HCT116 (cell line): ENCODE measurements at regions not wholly inside any gene's neighbourhood (a gene's known extent, or its start where the extent isn't known, plus 50 kb on each side); places are given as distances from the start of the nearest gene placed in this dataset.

Source experiments
- ATAC-seq: fragments of 200-7000 bp; cut with Tn5 transposase; 2 replicates; pipeline ENCODE4 v1.9.1; 2020; ENCODE audit warnings: mild to moderate bottlenecking, moderate library complexity
- BruUV-seq: library from RNA; stranded (reverse); fragments of 400-500 nt; replicated peaks from 2 replicates; lab custom pipeline; 2021; lab: Mats Ljungman, UMichigan
- CTCF ChIA-PET: fragments of 300-600 bp; sonication (Branson Sonifier 250); formaldehyde crosslinking; loops from one replicate; lab custom pipeline; 2021; ENCODE audit warnings: antibody characterized with exemption; lab: Charles Lee
- POLR2A ChIA-PET: fragments of 300-600, 350-600 bp; sonication (Branson Sonifier 250); formaldehyde crosslinking; loops from one replicate; lab custom pipeline; 2021; ENCODE audit warnings: antibody characterized with exemption; lab: Charles Lee
- RAD21 ChIA-PET, 2 experiments: fragments of 300-600 bp; sonication (Branson Sonifier 250); formaldehyde crosslinking; loops; one replicate each; lab custom pipeline; 2023; ENCODE audit warnings: low total read pairs in 2 of 2; ENCODE audit not compliant: uncharacterized antibody in 2 of 2, unreplicated experiment in 2 of 2, low non-redundant PET in 1 of 2; lab: Charles Lee
- DNase-seq: peaks from one replicate; pipeline ENCODE4 v3.0.0-alpha.2; 2010; ENCODE audit warnings: low read depth, low spot score
- H2AFZ ChIP-seq: fragments of 200-600 bp; shearing (Covaris generic), sonication (generic); 2 replicates; pipeline ENCODE4 v1.6.1; 2017; ENCODE audit warnings: low read depth, mixed run types, mixed read lengths, antibody characterized with exemption, low read length; ENCODE audit not compliant: poor library complexity, severe bottlenecking
- H3K27ac ChIP-seq: 2 replicates; pipeline ENCODE4 v1.5.1; 2012; ENCODE audit warnings: low read depth, low read length
- H3K27me3 ChIP-seq: fragments of 200-600 bp; sonication (generic); 2 replicates; pipeline ENCODE4 v1.6.1; 2016; ENCODE audit warnings: mixed run types, low read length, mixed read lengths; ENCODE audit not compliant: insufficient read depth
- H3K36me3 ChIP-seq, 2 experiments: fragments of 200-500 bp in 1 of 2; fragments of 200-600 bp in 1 of 2; sonication (Bioruptor generic) in 1 of 2; sonication (generic) in 1 of 2; 2 replicates each; pipeline versions ENCODE4 v1.5.1 to v1.6.1; 2014 to 2016; ENCODE audit warnings: low read length in 2 of 2, inconsistent platforms in 1 of 2, mixed read lengths in 1 of 2, mixed run types in 1 of 2; ENCODE audit not compliant: insufficient read depth in 2 of 2, control insufficient read depth in 1 of 2
- H3K4me1 ChIP-seq, 2 experiments: fragments of 200-600 bp in 1 of 2; sonication (generic) in 1 of 2; 2 replicates each; pipeline versions ENCODE4 v1.5.1 to v1.6.1; 2012 to 2017; ENCODE audit warnings: low read length in 2 of 2, inconsistent platforms in 1 of 2, mild to moderate bottlenecking in 1 of 2, mixed read lengths in 1 of 2, mixed run types in 1 of 2, moderate library complexity in 1 of 2; ENCODE audit not compliant: insufficient read depth in 2 of 2, control insufficient read depth in 1 of 2
- H3K4me2 ChIP-seq: fragments of 200-600 bp; sonication (generic); 2 replicates; pipeline ENCODE4 v1.6.1; 2017; ENCODE audit warnings: mixed run types, low read length, mixed read lengths
- H3K4me3 ChIP-seq, 2 experiments: fragments of 200-600 bp in 1 of 2; sonication (generic) in 1 of 2; replicated peaks in 1 of 2; 2 replicates each; pipeline ENCODE4 v1.5.1; 2011 to 2016; ENCODE audit warnings: low read length in 2 of 2, control low read depth in 1 of 2, low read depth in 1 of 2, mild to moderate bottlenecking in 1 of 2, mixed read lengths in 1 of 2, mixed run types in 1 of 2
- H3K79me2 ChIP-seq: fragments of 200-600 bp; sonication (generic); 2 replicates; pipeline ENCODE4 v1.6.1; 2017; ENCODE audit warnings: mild to moderate bottlenecking, mixed run types, low read length, moderate library complexity, mixed read lengths; ENCODE audit not compliant: insufficient read depth
- H3K9ac ChIP-seq: fragments of 200-600 bp; sonication (generic); 2 replicates; pipeline ENCODE4 v1.6.1; 2016; ENCODE audit warnings: low read length, mixed read lengths
- H3K9me2 ChIP-seq: fragments of 200-600 bp; sonication (generic), shearing (Covaris generic); 2 replicates; pipeline ENCODE4 v1.6.1; 2017; ENCODE audit warnings: mixed run types, mild to moderate bottlenecking, moderate library complexity; ENCODE audit not compliant: insufficient read depth
- H3K9me3 ChIP-seq, 2 experiments: fragments of 200-500 bp in 1 of 2; fragments of 200-600 bp in 1 of 2; sonication (Bioruptor generic) in 1 of 2; sonication (generic) in 1 of 2; 2 replicates each; pipeline ENCODE4 v1.6.1; 2014 to 2017; ENCODE audit warnings: low read length in 2 of 2, mixed read lengths in 2 of 2, inconsistent platforms in 1 of 2, low read depth in 1 of 2, mild to moderate bottlenecking in 1 of 2, mixed run types in 1 of 2, moderate library complexity in 1 of 2; ENCODE audit not compliant: control insufficient read depth in 1 of 2, insufficient read depth in 1 of 2
- H4K20me1 ChIP-seq: fragments of 200-600 bp; sonication (generic), shearing (Covaris generic); 2 replicates; pipeline ENCODE4 v1.6.1; 2017; ENCODE audit warnings: mixed run types, mild to moderate bottlenecking, moderate library complexity; ENCODE audit not compliant: insufficient read depth
- CBX3 ChIP-seq: IDR thresholded peaks from 2 replicates; pipeline ENCODE4 v1.6.1; 2012; ENCODE audit warnings: low read depth
- CEBPB ChIP-seq: IDR thresholded peaks from 2 replicates; pipeline ENCODE4 v1.6.1; 2012; ENCODE audit warnings: low read depth
- EGR1 ChIP-seq: IDR thresholded peaks from 2 replicates; pipeline ENCODE4 v1.6.1; 2012; ENCODE audit warnings: low read depth
- ELF1 ChIP-seq: IDR thresholded peaks from 2 replicates; pipeline ENCODE4 v1.6.1; 2012; ENCODE audit warnings: low read depth, borderline replicate concordance
- EZH2 ChIP-seq: fragments of 200-600 bp; sonication (generic); IDR thresholded peaks from 2 replicates; pipeline ENCODE4 v1.6.1; 2017; ENCODE audit warnings: antibody characterized with exemption, mixed run types
- EZH2phosphoT487 ChIP-seq: fragments of 200-600 bp; IDR thresholded peaks from 2 replicates; pipeline ENCODE4 v1.6.1; 2018; ENCODE audit warnings: antibody characterized with exemption, borderline replicate concordance
- FOSL1 ChIP-seq: IDR thresholded peaks from 2 replicates; pipeline ENCODE4 v1.6.1; 2012; ENCODE audit warnings: low read depth
- JUND ChIP-seq: IDR thresholded peaks from 2 replicates; pipeline ENCODE4 v1.6.1; 2012
- POLR2A ChIP-seq: IDR thresholded peaks from 2 replicates; pipeline ENCODE4 v1.7.0; 2011; ENCODE audit warnings: borderline replicate concordance; ENCODE audit not compliant: insufficient read depth, insufficient read length; ENCODE audit errors: extremely low read depth
- RAD21 ChIP-seq: IDR thresholded peaks from 2 replicates; pipeline ENCODE4 v1.6.1; 2012; ENCODE audit warnings: low read depth, mild to moderate bottlenecking
- SP1 ChIP-seq: IDR thresholded peaks from 2 replicates; pipeline ENCODE4 v1.6.1; 2012; ENCODE audit warnings: low read depth
- SRF ChIP-seq: IDR thresholded peaks from 2 replicates; pipeline ENCODE4 v1.6.1; 2012; ENCODE audit warnings: low read depth
- TCF7L2 ChIP-seq: IDR thresholded peaks from 2 replicates; pipeline ENCODE4 v1.7.0; 2011; ENCODE audit warnings: borderline replicate concordance, inconsistent platforms; ENCODE audit not compliant: insufficient read depth, insufficient read length; ENCODE audit errors: extremely low read depth
- YY1 ChIP-seq: IDR thresholded peaks from 2 replicates; pipeline ENCODE4 v1.6.1; 2011; ENCODE audit warnings: low read length, low read depth, moderate library complexity, mild to moderate bottlenecking; ENCODE audit not compliant: insufficient replicate concordance; ENCODE audit errors: extremely low read depth
- ZFX ChIP-seq: fragments of 450-650 bp; IDR thresholded peaks from 2 replicates; pipeline ENCODE4 v1.6.1; 2017
- ZNF274 ChIP-seq: fragments of 200-500 bp; sonication (Bioruptor generic); IDR thresholded peaks from 2 replicates; pipeline ENCODE4 v1.6.1; 2014; ENCODE audit warnings: mild to moderate bottlenecking, low read depth, low read length, inconsistent platforms
- intact Hi-C: fragments of 100-400 bp; cut with micrococcal nuclease; formaldehyde crosslinking; loops from 2 replicates; pipeline ENCODE4 v1.10.0; 2022
- TF ChIP-seq, protein P1 (sequence below): IDR thresholded peaks from 2 replicates; pipeline ENCODE4 v1.6.1; 2011; ENCODE audit warnings: mild to moderate bottlenecking, low read length, moderate library complexity; ENCODE audit not compliant: insufficient replicate concordance; ENCODE audit errors: extremely low read depth

DNA sequence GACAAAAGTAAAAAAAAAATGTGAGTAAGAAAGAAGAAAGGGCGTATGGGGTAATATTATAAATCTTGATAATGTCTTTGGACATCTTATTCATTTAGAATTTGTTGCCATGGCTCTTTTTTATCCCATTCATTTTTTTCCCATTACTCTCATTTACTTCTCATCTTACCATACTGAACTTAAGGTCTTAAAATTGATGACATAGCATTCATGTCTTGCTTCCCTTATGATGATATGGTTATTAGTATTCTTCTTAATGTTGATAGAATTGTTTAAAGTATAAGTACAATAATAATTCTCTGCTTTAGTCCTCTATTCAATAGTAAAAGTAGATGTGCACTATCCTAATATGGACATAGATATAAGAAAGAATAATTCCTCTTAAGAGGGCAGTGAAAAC, 204.1 kb upstream of the KLF12 start:
- Histone ChIP-seq H2AFZ (no peak overlapping the region), H3K9me3 (no peaks in the 10 kb centered on the region), H3K4me1 (no peaks in the 10 kb centered on the region), H3K36me3 (no peaks in the 10 kb centered on the region), H3K4me3 (no peak overlapping the region), H3K79me2 (no peaks in the 10 kb centered on the region), H4K20me1 (no peaks in the 10 kb centered on the region), H3K9me2 (no peaks in the 10 kb centered on the region), H3K27me3 (no peaks in the 10 kb centered on the region; the same call in 1 of the 2 replicates), H3K27ac (no peak overlapping the region)
- DNase-seq (no peak), ATAC-seq (no peak)
- intact Hi-C loops, result no loop called here
- ChIA-PET RAD21 (no interaction called here), CTCF (no interaction called here)
- BruUV-seq, result no TSS peak
- TF ChIP-seq POLR2A, result no peak
- no peak for TF ChIP-seq EGR1
- TF ChIP-seq SRF, result no peak
- TF ChIP-seq TCF7L2, result no peak
- no peak for TF ChIP-seq EZH2phosphoT487
- no peak for TF ChIP-seq SP1
- no peak for TF ChIP-seq JUND
- no peak for TF ChIP-seq EZH2
- TF ChIP-seq ELF1, result no peak
- no peak for TF ChIP-seq CBX3
- no peak for TF ChIP-seq RAD21
- TF ChIP-seq ZNF274, result no peak
- no peak for TF ChIP-seq ZFX
- no peak for TF ChIP-seq FOSL1
- TF ChIP-seq, protein P1, sequence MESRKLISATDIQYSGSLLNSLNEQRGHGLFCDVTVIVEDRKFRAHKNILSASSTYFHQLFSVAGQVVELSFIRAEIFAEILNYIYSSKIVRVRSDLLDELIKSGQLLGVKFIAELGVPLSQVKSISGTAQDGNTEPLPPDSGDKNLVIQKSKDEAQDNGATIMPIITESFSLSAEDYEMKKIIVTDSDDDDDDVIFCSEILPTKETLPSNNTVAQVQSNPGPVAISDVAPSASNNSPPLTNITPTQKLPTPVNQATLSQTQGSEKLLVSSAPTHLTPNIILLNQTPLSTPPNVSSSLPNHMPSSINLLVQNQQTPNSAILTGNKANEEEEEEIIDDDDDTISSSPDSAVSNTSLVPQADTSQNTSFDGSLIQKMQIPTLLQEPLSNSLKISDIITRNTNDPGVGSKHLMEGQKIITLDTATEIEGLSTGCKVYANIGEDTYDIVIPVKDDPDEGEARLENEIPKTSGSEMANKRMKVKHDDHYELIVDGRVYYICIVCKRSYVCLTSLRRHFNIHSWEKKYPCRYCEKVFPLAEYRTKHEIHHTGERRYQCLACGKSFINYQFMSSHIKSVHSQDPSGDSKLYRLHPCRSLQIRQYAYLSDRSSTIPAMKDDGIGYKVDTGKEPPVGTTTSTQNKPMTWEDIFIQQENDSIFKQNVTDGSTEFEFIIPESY, result no peak
- no peak for TF ChIP-seq YY1
- no peak for TF ChIP-seq CEBPB
- TF ChIP-seq, all 23 proteins: peak for 0
- Histone ChIP-seq H3K4me2 (no peak overlapping the region), H3K9ac (no peak overlapping the region)
- POLR2A ChIA-PET, result no interaction called here
